DOHH2 (cell line): ENCODE measurements at regions not wholly inside any gene's neighbourhood (a gene's known extent, or its start where the extent isn't known, plus 50 kb on each side); places are given as distances from the start of the nearest gene placed in this dataset.

ENCODE experiments used
- H3F3A ChIP-seq: fragments of 200-600 bp; sonication (generic), shearing (Covaris generic); 2 replicates; pipeline ENCODE4 v1.6.0; 2016; ENCODE audit warnings: antibody characterized with exemption, mild to moderate bottlenecking; ENCODE audit not compliant: control insufficient read depth, insufficient read depth
- H3K27ac ChIP-seq: fragments of 200-600 bp; sonication (generic); 2 replicates; pipeline ENCODE4 v1.5.1; 2014; ENCODE audit warnings: low read depth, mild to moderate bottlenecking, low read length, moderate library complexity
- H3K27me3 ChIP-seq: fragments of 200-600 bp; sonication (generic); 2 replicates; pipeline ENCODE4 v1.6.1; 2014; ENCODE audit warnings: mild to moderate bottlenecking, low read length, mixed read lengths; ENCODE audit not compliant: control insufficient read depth
- H3K36me3 ChIP-seq: fragments of 200-600 bp; sonication (generic); 2 replicates; pipeline ENCODE4 v1.6.1; 2014; ENCODE audit warnings: mild to moderate bottlenecking, low read length, moderate library complexity, mixed read lengths; ENCODE audit not compliant: control insufficient read depth
- H3K4me1 ChIP-seq: fragments of 200-600 bp; sonication (generic); 2 replicates; pipeline ENCODE4 v1.6.1; 2014; ENCODE audit warnings: mild to moderate bottlenecking, low read length, mixed read lengths; ENCODE audit not compliant: control insufficient read depth
- H3K4me2 ChIP-seq: fragments of 200-600 bp; sonication (generic); 2 replicates; pipeline ENCODE4 v1.6.0; 2014; ENCODE audit warnings: mild to moderate bottlenecking, low read length, moderate library complexity
- H3K4me3 ChIP-seq: fragments of 200-600 bp; sonication (generic); 2 replicates; pipeline ENCODE4 v1.5.1; 2014; ENCODE audit warnings: mild to moderate bottlenecking, low read length, mixed read lengths
- H3K79me2 ChIP-seq: fragments of 200-600 bp; sonication (generic); 2 replicates; pipeline ENCODE4 v1.6.1; 2014; ENCODE audit warnings: mild to moderate bottlenecking, low read length, mixed read lengths; ENCODE audit not compliant: control insufficient read depth
- H3K9me2 ChIP-seq: fragments of 200-600 bp; sonication (generic); replicated peaks from 2 replicates; pipeline ENCODE4 v1.6.1; 2014; ENCODE audit warnings: mild to moderate bottlenecking, low read length, mixed read lengths; ENCODE audit not compliant: control insufficient read depth
- H3K9me3 ChIP-seq: fragments of 200-600 bp; sonication (generic); 2 replicates; pipeline ENCODE4 v1.6.1; 2014; ENCODE audit warnings: antibody characterized with exemption, low read length, mixed read lengths; ENCODE audit not compliant: control insufficient read depth, insufficient read depth
- H4K20me1 ChIP-seq: fragments of 200-600 bp; sonication (generic); 2 replicates; pipeline ENCODE4 v1.6.0; 2014; ENCODE audit warnings: low read depth, mild to moderate bottlenecking, antibody characterized with exemption, low read length, moderate library complexity; ENCODE audit not compliant: control insufficient read depth, insufficient read depth
- EZH2phosphoT487 ChIP-seq: fragments of 200-600 bp; sonication (generic); IDR thresholded peaks from 2 replicates; pipeline ENCODE4 v1.6.1; 2017; ENCODE audit warnings: borderline replicate concordance, mild to moderate bottlenecking, antibody characterized with exemption, low read length, moderate library complexity, mixed read lengths
- TF ChIP-seq, protein P1 (sequence below): fragments of 200-600 bp; sonication (generic); IDR thresholded peaks from one replicate; pipeline ENCODE4 v1.5.1; 2014; ENCODE audit warnings: antibody characterized with exemption, mild to moderate bottlenecking, low read depth, low read length; ENCODE audit not compliant: poor library complexity, severe bottlenecking

GRCh38 chr7:31420948-31421347 lies 80.4 kb upstream of the NEUROD6 start:
- Histone ChIP-seq H4K20me1 (no peaks in the 10 kb centered on the region), H3K27me3 (peaks cover 3% of the 10 kb centered on the region; the same call in 1 of the 2 replicates), H3K36me3 (no peaks in the 10 kb centered on the region), H3K9me2 (no peaks in the 10 kb centered on the region), H3F3A (no peaks in the 10 kb centered on the region), H3K4me3 (no peak overlapping the region), H3K27ac (no peak overlapping the region), H3K9me3 (no peaks in the 10 kb centered on the region), H3K79me2 (no peaks in the 10 kb centered on the region), H3K4me2 (no peak overlapping the region), H3K4me1 (no peaks in the 10 kb centered on the region)
- TF ChIP-seq, protein P1, sequence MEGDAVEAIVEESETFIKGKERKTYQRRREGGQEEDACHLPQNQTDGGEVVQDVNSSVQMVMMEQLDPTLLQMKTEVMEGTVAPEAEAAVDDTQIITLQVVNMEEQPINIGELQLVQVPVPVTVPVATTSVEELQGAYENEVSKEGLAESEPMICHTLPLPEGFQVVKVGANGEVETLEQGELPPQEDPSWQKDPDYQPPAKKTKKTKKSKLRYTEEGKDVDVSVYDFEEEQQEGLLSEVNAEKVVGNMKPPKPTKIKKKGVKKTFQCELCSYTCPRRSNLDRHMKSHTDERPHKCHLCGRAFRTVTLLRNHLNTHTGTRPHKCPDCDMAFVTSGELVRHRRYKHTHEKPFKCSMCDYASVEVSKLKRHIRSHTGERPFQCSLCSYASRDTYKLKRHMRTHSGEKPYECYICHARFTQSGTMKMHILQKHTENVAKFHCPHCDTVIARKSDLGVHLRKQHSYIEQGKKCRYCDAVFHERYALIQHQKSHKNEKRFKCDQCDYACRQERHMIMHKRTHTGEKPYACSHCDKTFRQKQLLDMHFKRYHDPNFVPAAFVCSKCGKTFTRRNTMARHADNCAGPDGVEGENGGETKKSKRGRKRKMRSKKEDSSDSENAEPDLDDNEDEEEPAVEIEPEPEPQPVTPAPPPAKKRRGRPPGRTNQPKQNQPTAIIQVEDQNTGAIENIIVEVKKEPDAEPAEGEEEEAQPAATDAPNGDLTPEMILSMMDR, result no peak
- TF ChIP-seq EZH2phosphoT487, result no peak

DNA sequence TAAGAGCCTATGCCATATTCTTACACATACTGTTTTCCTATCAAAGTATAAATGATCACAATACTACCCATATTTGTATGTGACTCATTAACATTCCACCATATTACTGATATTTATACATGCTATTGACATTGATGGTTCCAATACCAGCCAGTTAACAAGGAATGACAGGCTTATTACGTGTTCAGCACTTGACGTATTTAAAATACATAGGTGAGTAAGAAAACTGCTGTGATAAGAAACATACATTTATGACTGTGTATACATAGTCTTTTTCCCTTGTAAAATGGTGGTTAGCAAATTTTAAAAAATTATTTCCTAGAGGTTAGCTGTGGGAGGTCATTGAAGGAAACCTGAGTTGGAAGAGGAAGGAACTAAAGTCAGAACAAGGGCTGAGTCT lies 81.1 kb upstream of the NEUROD6 start:
- Histone ChIP-seq H3K4me2 (no peak overlapping the region), H3K27ac (no peak overlapping the region), H3K79me2 (no peaks in the 10 kb centered on the region), H3K4me3 (no peak overlapping the region), H3F3A (no peaks in the 10 kb centered on the region), H3K9me2 (no peaks in the 10 kb centered on the region), H3K4me1 (no peaks in the 10 kb centered on the region), H3K36me3 (no peaks in the 10 kb centered on the region), H3K27me3 (peaks cover 3% of the 10 kb centered on the region; the same call in 1 of the 2 replicates), H4K20me1 (no peaks in the 10 kb centered on the region), H3K9me3 (no peaks in the 10 kb centered on the region)
- TF ChIP-seq EZH2phosphoT487, result no peak
- TF ChIP-seq, protein P1, result no peak

GRCh38 chr7:31423994-31424393 lies 83.5 kb upstream of the NEUROD6 start:
- Histone ChIP-seq H3K9me3 (no peaks in the 10 kb centered on the region), H3K4me3 (no peak overlapping the region)
- no peak for TF ChIP-seq EZH2phosphoT487
- TF ChIP-seq, protein P1, result no peak

DNA sequence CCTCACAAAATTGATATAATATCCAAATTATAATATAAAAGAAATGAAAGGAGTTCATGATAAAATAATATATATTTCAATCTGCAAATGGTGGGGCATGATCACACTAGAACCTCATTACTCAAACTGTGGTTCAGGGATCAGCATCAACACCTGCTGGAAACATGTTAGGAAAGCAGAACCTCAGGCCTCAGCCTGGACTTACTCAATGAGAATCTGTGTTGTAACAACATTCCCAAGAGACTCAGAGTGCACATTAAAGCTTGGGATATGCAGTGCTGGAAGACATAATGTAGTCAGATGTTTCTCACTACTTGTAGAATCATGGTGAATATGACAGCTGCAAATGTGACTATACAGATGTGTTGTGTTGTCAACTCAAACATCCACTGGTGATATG lies 81.7 kb upstream of the ITPRID1 start:
- H3K4me3 ChIP-seq, result no peak overlapping the region
- H3K4me2 ChIP-seq, result no peak overlapping the region
- H3K79me2 ChIP-seq, result no peaks in the 10 kb centered on the region
- H4K20me1 ChIP-seq, result no peaks in the 10 kb centered on the region
- TF ChIP-seq, protein P1, result no peak
- no peak for TF ChIP-seq EZH2phosphoT487
- H3F3A ChIP-seq, result no peaks in the 10 kb centered on the region
- no peaks in the 10 kb centered on the region for H3K9me3 ChIP-seq
- 0 out of 2 replicates have a peak, but pooled peaks cover 3% of the 10 kb centered on the region for H3K27me3 ChIP-seq
- H3K36me3 ChIP-seq, result no peaks in the 10 kb centered on the region
- H3K27ac ChIP-seq, result no peak overlapping the region
- no peaks in the 10 kb centered on the region for H3K9me2 ChIP-seq
- H3K4me1 ChIP-seq, result no peaks in the 10 kb centered on the region

More at GRCh38 chr7:31423994-31424393, 83.5 kb upstream of the NEUROD6 start:
- Histone ChIP-seq H3K4me2 (no peak overlapping the region), H4K20me1 (no peaks in the 10 kb centered on the region), H3K36me3 (no peaks in the 10 kb centered on the region), H3K79me2 (no peaks in the 10 kb centered on the region), H3K27me3 (peaks cover 3% of the 10 kb centered on the region; the same call in 1 of the 2 replicates), H3K4me1 (no peaks in the 10 kb centered on the region), H3F3A (no peaks in the 10 kb centered on the region), H3K9me2 (no peaks in the 10 kb centered on the region), H3K27ac (no peak overlapping the region)
